Panc1 (cell line): ENCODE measurements at regions not wholly inside any gene's neighbourhood (a gene's known extent, or its start where the extent isn't known, plus 50 kb on each side); places are given as distances from the start of the nearest gene placed in this dataset.

Experiments used
- ATAC-seq: fragments of 200-7000 bp; cut with Tn5 transposase; 2 replicates; pipeline ENCODE4 v1.9.1; 2020; ENCODE audit warnings: mild to moderate bottlenecking, moderate library complexity
- BruUV-seq: library from RNA; stranded (reverse); fragments of 400-500 nt; replicated peaks from 2 replicates; lab custom pipeline; 2021; lab: Mats Ljungman, UMichigan
- CTCF ChIA-PET: fragments of 300-600 bp; sonication (Branson Sonifier 250); formaldehyde crosslinking; loops from one replicate; lab custom pipeline; 2022; ENCODE audit warnings: antibody characterized with exemption; lab: Charles Lee
- POLR2A ChIA-PET: fragments of 300-600 bp; sonication (Branson Sonifier 250); formaldehyde crosslinking; loops from one replicate; lab custom pipeline; 2022; ENCODE audit warnings: antibody characterized with exemption; lab: Charles Lee
- DNase-seq: peaks from one replicate; pipeline ENCODE4 v3.0.0-alpha.2; 2010; ENCODE audit warnings: low read depth, low spot score
- H3K27ac ChIP-seq: 2 replicates; pipeline ENCODE4 v1.5.1; 2011; ENCODE audit warnings: mild to moderate bottlenecking, low read length, inconsistent platforms
- H3K27me3 ChIP-seq: fragments of 200-500 bp; sonication (Bioruptor generic); 2 replicates; pipeline ENCODE4 v1.6.0; 2014; ENCODE audit warnings: low read length, inconsistent platforms; ENCODE audit not compliant: control insufficient read depth, insufficient read depth
- H3K36me3 ChIP-seq: fragments of 200-500 bp; sonication (Bioruptor generic); 2 replicates; pipeline ENCODE4 v1.5.1; 2014; ENCODE audit warnings: inconsistent platforms, mild to moderate bottlenecking, low read length, moderate library complexity; ENCODE audit not compliant: control insufficient read depth, insufficient read depth
- H3K4me1 ChIP-seq: 2 replicates; pipeline ENCODE4 v1.5.1; 2011; ENCODE audit warnings: inconsistent platforms, mild to moderate bottlenecking, low read length, moderate library complexity; ENCODE audit not compliant: control insufficient read depth, insufficient read depth
- H3K4me3 ChIP-seq, 2 experiments: 2 replicates each; pipeline ENCODE4 v1.5.1; 2011 to 2012; ENCODE audit warnings: low read depth in 2 of 2, low read length in 2 of 2, mild to moderate bottlenecking in 2 of 2, inconsistent platforms in 1 of 2, moderate library complexity in 1 of 2
- H3K9me3 ChIP-seq: fragments of 200-500 bp; sonication (Bioruptor generic); 2 replicates; pipeline ENCODE4 v1.5.1; 2014; ENCODE audit warnings: low read depth, mild to moderate bottlenecking, inconsistent platforms, low read length, moderate library complexity; ENCODE audit not compliant: control insufficient read depth, insufficient read depth
- POLR2AphosphoS5 ChIP-seq: IDR thresholded peaks from 2 replicates; pipeline ENCODE4 v1.6.1; 2012; ENCODE audit warnings: mild to moderate bottlenecking, low read depth, low read length, moderate library complexity
- SIN3A ChIP-seq: IDR thresholded peaks from 2 replicates; pipeline ENCODE4 v1.6.1; 2012; ENCODE audit warnings: low read depth, mild to moderate bottlenecking, low read length, moderate library complexity, borderline replicate concordance; ENCODE audit not compliant: insufficient read depth
- TCF7L2 ChIP-seq: IDR thresholded peaks from 2 replicates; pipeline ENCODE4 v1.6.1; 2011; ENCODE audit warnings: mild to moderate bottlenecking, low read depth, low read length, inconsistent platforms
- in situ Hi-C: cut with HindIII; loops from 2 replicates; pipeline ENCODE4 v1.10.0; 2016; ENCODE audit warnings: low sequenced_read_pairs, low pct_unique_long_range_greater_than_20kb
- intact Hi-C: fragments of 100-400 bp; cut with micrococcal nuclease; formaldehyde crosslinking; loops from one replicate; pipeline ENCODE4 v1.10.0; 2022; ENCODE audit not compliant: unreplicated experiment
- TF ChIP-seq, protein P1 (sequence below), 2 experiments: IDR thresholded peaks; 2 replicates each; pipeline ENCODE4 v1.6.1; 2011 to 2012; ENCODE audit warnings: low read depth in 2 of 2, control low read depth in 1 of 2, low read length in 1 of 2, mild to moderate bottlenecking in 1 of 2, moderate library complexity in 1 of 2; ENCODE audit not compliant: insufficient read depth in 1 of 2
- TF ChIP-seq, protein P2 (sequence below): fragments of 450-650 bp; IDR thresholded peaks from 2 replicates; pipeline ENCODE4 v1.5.1; 2017; ENCODE audit warnings: mild to moderate bottlenecking

DNA sequence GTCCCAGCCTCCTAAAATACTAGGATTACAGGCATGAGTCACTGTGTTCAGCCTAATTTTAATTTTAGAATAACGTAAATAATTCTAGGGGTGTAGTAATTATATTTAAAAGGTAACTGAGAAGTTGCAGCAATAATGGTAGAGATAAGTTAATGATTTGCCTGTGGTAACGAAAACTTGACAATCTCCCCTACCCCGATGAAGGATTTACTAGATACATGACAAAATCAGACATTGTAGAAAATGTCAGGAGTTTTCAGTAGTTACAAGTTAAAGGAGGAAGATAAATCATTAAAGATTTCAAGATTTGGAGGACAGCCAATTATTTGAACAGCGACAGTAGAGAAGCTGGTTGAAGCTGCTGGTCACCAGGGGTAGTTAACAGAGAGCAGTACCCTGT, 652.2 kb upstream of the PCDH20 start:
- no peaks in the 10 kb centered on the region for H3K36me3 ChIP-seq
- POLR2A ChIA-PET = no interaction called here
- intact Hi-C loops (no loop called here), in situ Hi-C loops (no loop called here)
- BruUV-seq = no TSS peak
- CTCF ChIA-PET = no interaction called here
- H3K27ac ChIP-seq = no peak overlapping the region
- no peaks in the 10 kb centered on the region for H3K27me3 ChIP-seq
- no peaks in the 10 kb centered on the region for H3K4me1 ChIP-seq
- H3K4me3 ChIP-seq = no peak overlapping the region
- DNase-seq = no peak
- no peak for ATAC-seq
- TF ChIP-seq, protein P1, sequence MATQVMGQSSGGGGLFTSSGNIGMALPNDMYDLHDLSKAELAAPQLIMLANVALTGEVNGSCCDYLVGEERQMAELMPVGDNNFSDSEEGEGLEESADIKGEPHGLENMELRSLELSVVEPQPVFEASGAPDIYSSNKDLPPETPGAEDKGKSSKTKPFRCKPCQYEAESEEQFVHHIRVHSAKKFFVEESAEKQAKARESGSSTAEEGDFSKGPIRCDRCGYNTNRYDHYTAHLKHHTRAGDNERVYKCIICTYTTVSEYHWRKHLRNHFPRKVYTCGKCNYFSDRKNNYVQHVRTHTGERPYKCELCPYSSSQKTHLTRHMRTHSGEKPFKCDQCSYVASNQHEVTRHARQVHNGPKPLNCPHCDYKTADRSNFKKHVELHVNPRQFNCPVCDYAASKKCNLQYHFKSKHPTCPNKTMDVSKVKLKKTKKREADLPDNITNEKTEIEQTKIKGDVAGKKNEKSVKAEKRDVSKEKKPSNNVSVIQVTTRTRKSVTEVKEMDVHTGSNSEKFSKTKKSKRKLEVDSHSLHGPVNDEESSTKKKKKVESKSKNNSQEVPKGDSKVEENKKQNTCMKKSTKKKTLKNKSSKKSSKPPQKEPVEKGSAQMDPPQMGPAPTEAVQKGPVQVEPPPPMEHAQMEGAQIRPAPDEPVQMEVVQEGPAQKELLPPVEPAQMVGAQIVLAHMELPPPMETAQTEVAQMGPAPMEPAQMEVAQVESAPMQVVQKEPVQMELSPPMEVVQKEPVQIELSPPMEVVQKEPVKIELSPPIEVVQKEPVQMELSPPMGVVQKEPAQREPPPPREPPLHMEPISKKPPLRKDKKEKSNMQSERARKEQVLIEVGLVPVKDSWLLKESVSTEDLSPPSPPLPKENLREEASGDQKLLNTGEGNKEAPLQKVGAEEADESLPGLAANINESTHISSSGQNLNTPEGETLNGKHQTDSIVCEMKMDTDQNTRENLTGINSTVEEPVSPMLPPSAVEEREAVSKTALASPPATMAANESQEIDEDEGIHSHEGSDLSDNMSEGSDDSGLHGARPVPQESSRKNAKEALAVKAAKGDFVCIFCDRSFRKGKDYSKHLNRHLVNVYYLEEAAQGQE (IDR thresholded peaks at IDR 0.05; ENCODE audit: insufficient read depth in 1 of 2, low read depth in 2 of 2, low read length in 1 of 2) = no peak
- TF ChIP-seq, protein P2, sequence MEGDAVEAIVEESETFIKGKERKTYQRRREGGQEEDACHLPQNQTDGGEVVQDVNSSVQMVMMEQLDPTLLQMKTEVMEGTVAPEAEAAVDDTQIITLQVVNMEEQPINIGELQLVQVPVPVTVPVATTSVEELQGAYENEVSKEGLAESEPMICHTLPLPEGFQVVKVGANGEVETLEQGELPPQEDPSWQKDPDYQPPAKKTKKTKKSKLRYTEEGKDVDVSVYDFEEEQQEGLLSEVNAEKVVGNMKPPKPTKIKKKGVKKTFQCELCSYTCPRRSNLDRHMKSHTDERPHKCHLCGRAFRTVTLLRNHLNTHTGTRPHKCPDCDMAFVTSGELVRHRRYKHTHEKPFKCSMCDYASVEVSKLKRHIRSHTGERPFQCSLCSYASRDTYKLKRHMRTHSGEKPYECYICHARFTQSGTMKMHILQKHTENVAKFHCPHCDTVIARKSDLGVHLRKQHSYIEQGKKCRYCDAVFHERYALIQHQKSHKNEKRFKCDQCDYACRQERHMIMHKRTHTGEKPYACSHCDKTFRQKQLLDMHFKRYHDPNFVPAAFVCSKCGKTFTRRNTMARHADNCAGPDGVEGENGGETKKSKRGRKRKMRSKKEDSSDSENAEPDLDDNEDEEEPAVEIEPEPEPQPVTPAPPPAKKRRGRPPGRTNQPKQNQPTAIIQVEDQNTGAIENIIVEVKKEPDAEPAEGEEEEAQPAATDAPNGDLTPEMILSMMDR = no peak
- TF ChIP-seq TCF7L2 = no peak
- H3K9me3 ChIP-seq = peaks cover 2% of the 10 kb centered on the region; the same call in 1 of the 2 replicates

DNA sequence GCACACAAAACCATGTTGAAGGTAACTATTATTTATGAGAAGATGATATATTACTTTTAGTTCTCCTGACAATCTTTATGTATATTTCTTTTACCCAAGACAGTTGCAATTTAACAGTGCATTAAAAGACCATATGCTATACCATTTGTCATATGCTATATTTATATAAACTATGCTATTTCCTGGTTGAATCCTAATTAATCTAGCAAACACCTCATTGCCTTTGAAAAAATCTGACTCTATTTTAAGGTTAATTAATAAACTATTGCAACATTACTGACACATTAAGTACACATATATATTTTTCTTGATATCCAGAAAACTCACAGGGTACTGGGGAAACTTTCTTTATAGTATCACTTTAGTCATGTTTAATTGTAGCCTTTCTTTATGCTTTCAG, 649.4 kb upstream of the PCDH20 start:
- Histone ChIP-seq H3K4me3 (no peak overlapping the region), H3K27ac (no peak overlapping the region), H3K9me3 (no peaks in the 10 kb centered on the region), H3K27me3 (no peaks in the 10 kb centered on the region), H3K4me1 (no peaks in the 10 kb centered on the region), H3K36me3 (no peaks in the 10 kb centered on the region)
- POLR2A ChIA-PET = no interaction called here
- DNase-seq (no peak), ATAC-seq (no peak)
- in situ Hi-C loops = no loop called here
- TF ChIP-seq POLR2AphosphoS5 (no peak), SIN3A (no peak)
- intact Hi-C loops = no loop called here
- CTCF ChIA-PET = no interaction called here
- no TSS peak for BruUV-seq

DNA sequence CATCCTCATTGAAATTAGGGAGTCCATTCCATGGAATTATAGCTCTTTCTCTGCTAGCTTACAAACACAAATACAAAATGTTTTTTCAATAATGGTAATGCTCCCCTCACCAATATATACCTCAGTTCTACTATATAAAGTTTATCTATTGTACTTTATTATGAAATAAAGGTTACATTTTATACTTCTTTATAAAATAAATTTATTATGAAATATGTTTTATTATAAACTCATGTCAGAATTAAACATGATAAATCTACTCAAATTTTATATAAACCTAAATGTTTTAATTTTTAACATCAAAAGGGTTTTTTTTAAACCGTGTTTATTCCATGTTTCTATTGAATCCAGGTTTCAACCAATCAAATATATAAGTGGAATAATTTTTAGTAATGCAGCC, 646.1 kb upstream of the PCDH20 start:
- ChIA-PET POLR2A (no interaction called here), CTCF (no interaction called here)
- intact Hi-C loops = no loop called here
- no peaks in the 10 kb centered on the region for H3K4me1 ChIP-seq
- H3K4me3 ChIP-seq = no peak overlapping the region
- DNase-seq (no peak), ATAC-seq (no peak)
- no peak overlapping the region for H3K27ac ChIP-seq
- H3K9me3 ChIP-seq = no peaks in the 10 kb centered on the region
- TF ChIP-seq SIN3A = no peak
- TF ChIP-seq, protein P2 = no peak
- TF ChIP-seq POLR2AphosphoS5 = no peak
- TF ChIP-seq, protein P1 (IDR thresholded peaks at IDR 0.05; ENCODE audit: insufficient read depth in 1 of 2, low read depth in 2 of 2, low read length in 1 of 2) = no peak
- TF ChIP-seq TCF7L2 = no peak
- BruUV-seq = no TSS peak
- in situ Hi-C loops = no loop called here
- H3K36me3 ChIP-seq = no peaks in the 10 kb centered on the region
- no peaks in the 10 kb centered on the region for H3K27me3 ChIP-seq
